ENCODE measurements at regions not wholly inside any gene's neighbourhood (a gene's known extent, or its start where the extent isn't known, plus 50 kb on each side); places are given as distances from the start of the nearest gene placed in this dataset.
"Not testable (repeated sequence)": the region's sequence is repeated elsewhere in the genome, so short reads cannot be mapped to it uniquely, and the experiment has no call there.

GRCh38 chr3:159366476-159366875 is 564.6 kb downstream of the MFSD1 start:
- H3K4me3 Mint-ChIP-seq = no peak overlapping the region
- H3K9me3 Mint-ChIP-seq = no peaks in the 10 kb centered on the region
- H3K36me3 Mint-ChIP-seq (ENCODE audit: low read depth) = no peaks in the 10 kb centered on the region
- DNase-seq = no peak
- H3K27ac Mint-ChIP-seq = no peak overlapping the region
- TF ChIP-seq CTCF (IDR thresholded peaks at IDR 0.05) = no peak
- intact Hi-C loops (cut with micrococcal nuclease) = no loop called here
- CTCF ChIA-PET = no interaction called here
- no peaks in the 10 kb centered on the region for H3K27me3 Mint-ChIP-seq
- no peaks in the 10 kb centered on the region for H3K4me1 Mint-ChIP-seq (ENCODE audit: low read depth)
- POLR2A ChIA-PET = no interaction called here
- no peak for ATAC-seq

GRCh38 chr3:159371961-159372360 is 570.1 kb downstream of the MFSD1 start:
- TF ChIP-seq CTCF (IDR thresholded peaks at IDR 0.05) = no peak
- ATAC-seq (no peak), DNase-seq (no peak)
- Mint-ChIP-seq H3K9me3 (no peaks in the 10 kb centered on the region), H3K4me3 (no peak overlapping the region), H3K36me3 (ENCODE audit: low read depth) (no peaks in the 10 kb centered on the region), H3K4me1 (ENCODE audit: low read depth) (no peaks in the 10 kb centered on the region), H3K27ac (no peak overlapping the region), H3K27me3 (no peaks in the 10 kb centered on the region)
- ChIA-PET POLR2A (no interaction called here), CTCF (no interaction called here)
- intact Hi-C loops (cut with micrococcal nuclease) = no loop called here

- H3K36me3 Mint-ChIP-seq (ENCODE audit: low read depth) = no peaks in the 10 kb centered on the region
- intact Hi-C loops (cut with micrococcal nuclease) = no loop called here
- no peak overlapping the region for H3K4me3 Mint-ChIP-seq
- ChIA-PET POLR2A (no interaction called here), CTCF (no interaction called here)
- no peaks in the 10 kb centered on the region for H3K27me3 Mint-ChIP-seq
- no peaks in the 10 kb centered on the region for H3K4me1 Mint-ChIP-seq (ENCODE audit: low read depth)
- H3K9me3 Mint-ChIP-seq = peaks cover 3% of the 10 kb centered on the region
- H3K27ac Mint-ChIP-seq = no peak overlapping the region
- DNase-seq = no peak
- no peak for TF ChIP-seq CTCF (IDR thresholded peaks at IDR 0.05)
- no peak for ATAC-seq
These were observed 576.7 kb downstream of the MFSD1 start for GRCh38 chr3:159378396-159379194.

DNA sequence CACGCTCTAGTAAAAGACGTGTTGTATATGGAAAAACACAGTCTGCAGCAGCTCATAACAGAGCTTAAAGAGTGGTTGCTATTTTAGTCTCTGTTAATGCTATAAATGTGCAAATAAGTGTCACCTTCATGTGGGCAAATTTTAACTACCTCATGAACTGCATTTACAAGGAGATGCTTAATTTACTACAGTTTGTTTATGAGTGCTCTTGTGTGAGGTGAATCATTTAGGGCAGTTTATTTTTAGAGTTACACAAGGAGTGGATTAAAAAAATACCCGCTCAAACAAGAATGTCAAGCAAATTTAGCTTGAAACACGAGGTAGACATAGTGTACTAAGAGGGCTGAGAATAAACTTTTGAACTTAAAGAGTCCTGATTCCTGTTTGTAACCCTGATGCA is 579.0 kb downstream of the MFSD1 start:
- TF ChIP-seq CTCF (IDR thresholded peaks at IDR 0.05) = no peak
- DNase-seq (no peak), ATAC-seq (no peak)
- intact Hi-C loops (cut with micrococcal nuclease) = no loop called here
- Mint-ChIP-seq H3K9me3 (peaks cover 5% of the 10 kb centered on the region), H3K4me3 (no peak overlapping the region), H3K36me3 (ENCODE audit: low read depth) (peaks cover 1% of the 10 kb centered on the region), H3K4me1 (ENCODE audit: low read depth) (no peaks in the 10 kb centered on the region), H3K27me3 (no peaks in the 10 kb centered on the region), H3K27ac (no peak overlapping the region)
- ChIA-PET CTCF (no interaction called here), POLR2A (no interaction called here)

GRCh38 chr3:159390656-159391212 is 588.9 kb downstream of the MFSD1 start:
- TF ChIP-seq CTCF (IDR thresholded peaks at IDR 0.05) = no peak
- intact Hi-C loops (cut with micrococcal nuclease) = no loop called here
- no peak for ATAC-seq
- H3K27ac Mint-ChIP-seq = no peak overlapping the region
- no peak for DNase-seq
- CTCF ChIA-PET = no interaction called here
- H3K27me3 Mint-ChIP-seq = no peaks in the 10 kb centered on the region
- POLR2A ChIA-PET = no interaction called here
- peaks cover 7% of the 10 kb centered on the region for H3K9me3 Mint-ChIP-seq
- H3K4me3 Mint-ChIP-seq = no peak overlapping the region
- H3K4me1 Mint-ChIP-seq (ENCODE audit: low read depth) = no peaks in the 10 kb centered on the region
- H3K36me3 Mint-ChIP-seq (ENCODE audit: low read depth) = peaks cover under 1% of the 10 kb centered on the region

GRCh38 chr3:159397683-159398082 is 591.0 kb upstream of the IL12A start:
- H3K36me3 Mint-ChIP-seq (ENCODE audit: low read depth); DNase-seq; ATAC-seq; H3K27ac Mint-ChIP-seq; H3K27me3 Mint-ChIP-seq; H3K9me3 Mint-ChIP-seq; H3K4me1 Mint-ChIP-seq (ENCODE audit: low read depth); intact Hi-C loops (cut with micrococcal nuclease); POLR2A ChIA-PET; H3K4me3 Mint-ChIP-seq; CTCF ChIA-PET: not testable (repeated sequence)
